ENCODE measurements at regions not wholly inside any gene's neighbourhood (a gene's known extent, or its start where the extent isn't known, plus 50 kb on each side); places are given as distances from the start of the nearest gene placed in this dataset.

DNA sequence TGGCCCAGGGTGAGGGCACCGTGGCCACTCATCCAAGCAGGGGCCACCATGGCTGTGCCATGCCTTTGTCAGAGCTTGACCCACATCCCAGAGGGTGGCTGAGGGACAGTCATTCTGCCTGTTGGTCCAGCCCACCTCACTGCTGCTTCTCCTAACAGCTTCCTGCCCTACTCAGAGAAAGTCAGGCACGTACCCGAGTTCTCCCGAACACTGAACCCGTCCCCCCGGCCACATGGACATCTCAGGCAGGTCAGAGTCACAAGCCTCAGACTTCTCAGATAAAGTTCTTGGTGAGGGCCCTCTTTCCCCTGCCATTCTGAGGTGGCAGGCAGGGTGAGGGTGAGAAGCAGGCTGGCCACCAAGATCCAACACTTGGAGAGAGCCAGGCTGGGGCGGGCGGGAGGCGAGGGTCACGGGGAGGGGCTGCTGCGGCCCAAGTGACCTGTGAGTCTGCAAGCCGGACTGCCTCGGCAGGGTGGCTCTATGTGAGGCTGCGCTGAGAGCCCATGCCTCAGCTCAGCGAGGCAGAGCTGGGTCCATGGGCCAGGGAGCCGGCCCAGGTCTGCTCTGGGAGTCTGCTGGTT, 317.8 kb downstream of the TMEM121 start:
- Histone ChIP-seq H4K20me1 (replicated peaks; ENCODE audit: control insufficient read depth, extremely low read depth, insufficient read depth, low read length) (no peaks in the 10 kb centered on the region), H3K79me2 (ENCODE audit: control insufficient read depth, insufficient read depth, low read length) (no peaks in the 10 kb centered on the region), H3K27me3 (ENCODE audit: control insufficient read depth in 2 of 2, insufficient read depth in 2 of 2, low read length in 2 of 2) (no peaks in the 10 kb centered on the region), H2AFZ (ENCODE audit: low read depth, low read length) (no peak overlapping the region), H3K9me3 (replicated peaks; ENCODE audit: control insufficient read depth, insufficient read depth, low read length) (peaks cover 16% of the 10 kb centered on the region), H3K36me3 (ENCODE audit: control insufficient read depth in 2 of 2, extremely low read depth in 1 of 2, insufficient read depth in 2 of 2, low read length in 2 of 2) (no peaks in the 10 kb centered on the region), H3K4me1 (ENCODE audit: control insufficient read depth, extremely low read depth, insufficient read depth, low read length) (no peaks in the 10 kb centered on the region), H3K4me3 (replicated peaks in 1 of 3; ENCODE audit: insufficient read depth in 1 of 3, low read depth in 1 of 3, low read length in 3 of 3) (no peak overlapping the region), H3K27ac (ENCODE audit: insufficient read depth, low read depth, low read length) (no peak overlapping the region), H3K9ac (replicated peaks; ENCODE audit: extremely low read depth, insufficient read depth, low read length) (no peak overlapping the region), H3K9me1 (replicated peaks; ENCODE audit: control insufficient read depth, extremely low read depth, insufficient read depth, low read length) (no peaks in the 10 kb centered on the region), H3K4me2 (ENCODE audit: insufficient read depth, low read length) (no peak overlapping the region)
- FAIRE-seq (no peak), DNase-seq (ENCODE audit: low read depth, low spot score) (no peak)
- BruUV-seq (replicated peaks) = no TSS peak
- POLR2A ChIA-PET = no interaction called here
- CTCF ChIA-PET = no interaction called here
- TF ChIP-seq POLR2A (IDR thresholded peaks at IDR 0.05; ENCODE audit: low read depth, low read length) (no peak), JUN (IDR thresholded peaks at IDR 0.05; ENCODE audit: borderline replicate concordance, insufficient read depth, insufficient read length, low read depth) (no peak), FOS (IDR thresholded peaks at IDR 0.05; ENCODE audit: borderline replicate concordance, insufficient read depth, low read length) (no peak), MYC (IDR thresholded peaks at IDR 0.05; ENCODE audit: low read depth, low read length) (no peak), POLR2AphosphoS5 (IDR thresholded peaks at IDR 0.05; ENCODE audit: insufficient read depth, low read depth, low read length) (no peak), GATA2 (IDR thresholded peaks at IDR 0.05; ENCODE audit: insufficient read depth, insufficient read length, low read depth, low read length) (no peak)
- TF ChIP-seq, protein P1, sequence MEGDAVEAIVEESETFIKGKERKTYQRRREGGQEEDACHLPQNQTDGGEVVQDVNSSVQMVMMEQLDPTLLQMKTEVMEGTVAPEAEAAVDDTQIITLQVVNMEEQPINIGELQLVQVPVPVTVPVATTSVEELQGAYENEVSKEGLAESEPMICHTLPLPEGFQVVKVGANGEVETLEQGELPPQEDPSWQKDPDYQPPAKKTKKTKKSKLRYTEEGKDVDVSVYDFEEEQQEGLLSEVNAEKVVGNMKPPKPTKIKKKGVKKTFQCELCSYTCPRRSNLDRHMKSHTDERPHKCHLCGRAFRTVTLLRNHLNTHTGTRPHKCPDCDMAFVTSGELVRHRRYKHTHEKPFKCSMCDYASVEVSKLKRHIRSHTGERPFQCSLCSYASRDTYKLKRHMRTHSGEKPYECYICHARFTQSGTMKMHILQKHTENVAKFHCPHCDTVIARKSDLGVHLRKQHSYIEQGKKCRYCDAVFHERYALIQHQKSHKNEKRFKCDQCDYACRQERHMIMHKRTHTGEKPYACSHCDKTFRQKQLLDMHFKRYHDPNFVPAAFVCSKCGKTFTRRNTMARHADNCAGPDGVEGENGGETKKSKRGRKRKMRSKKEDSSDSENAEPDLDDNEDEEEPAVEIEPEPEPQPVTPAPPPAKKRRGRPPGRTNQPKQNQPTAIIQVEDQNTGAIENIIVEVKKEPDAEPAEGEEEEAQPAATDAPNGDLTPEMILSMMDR (IDR thresholded peaks at IDR 0.05; ENCODE audit: extremely low read depth in 1 of 2, insufficient read depth in 1 of 2, low read depth in 1 of 2, low read length in 2 of 2) = no peak
- intact Hi-C loops (cut with micrococcal nuclease) = no loop called here
- dilution Hi-C loops (cut with MboI; ENCODE audit: extremely low pct_ligation_motif_present, low sequenced_read_pairs) = no loop called here

All from endothelial cell of umbilical vein (primary cell).